ENCODE measurements at regions not wholly inside any gene's neighbourhood (a gene's known extent, or its start where the extent isn't known, plus 50 kb on each side); places are given as distances from the start of the nearest gene placed in this dataset.

DNA sequence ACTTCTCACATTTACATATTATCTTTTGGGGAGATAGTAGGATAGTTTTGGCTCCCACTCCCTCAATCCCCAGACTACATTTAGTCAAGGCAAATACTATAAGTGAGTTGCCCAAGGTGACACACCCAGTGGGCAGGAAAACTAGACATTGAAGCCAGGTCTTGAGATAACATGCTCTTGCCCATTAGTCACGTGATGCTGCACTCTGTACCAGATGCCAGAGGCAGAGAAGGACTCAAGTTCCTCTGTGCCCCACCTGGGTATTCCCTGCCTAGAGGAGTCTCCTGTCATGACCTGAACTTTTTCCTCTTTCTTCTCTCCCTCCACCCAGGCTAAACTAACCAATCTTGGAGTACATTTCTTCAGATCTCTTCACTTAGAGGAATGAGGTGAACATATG, 484.9 kb downstream of the BUD13 start:
- no peak for TF ChIP-seq CTCF (IDR thresholded peaks at IDR 0.05)
- no peak for TF ChIP-seq POLR2A (IDR thresholded peaks at IDR 0.05)
